Ramos (cell line): ENCODE measurements at regions not wholly inside any gene's neighbourhood (a gene's known extent, or its start where the extent isn't known, plus 50 kb on each side); places are given as distances from the start of the nearest gene placed in this dataset.

ENCODE experiments used
- in situ Hi-C: fragments of 300-500 bp; cut with MboI; formaldehyde crosslinking; loops from one replicate; pipeline ENCODE4 v1.14.3; 2022; ENCODE audit warnings: low sequenced_read_pairs; ENCODE audit not compliant: unreplicated experiment

DNA sequence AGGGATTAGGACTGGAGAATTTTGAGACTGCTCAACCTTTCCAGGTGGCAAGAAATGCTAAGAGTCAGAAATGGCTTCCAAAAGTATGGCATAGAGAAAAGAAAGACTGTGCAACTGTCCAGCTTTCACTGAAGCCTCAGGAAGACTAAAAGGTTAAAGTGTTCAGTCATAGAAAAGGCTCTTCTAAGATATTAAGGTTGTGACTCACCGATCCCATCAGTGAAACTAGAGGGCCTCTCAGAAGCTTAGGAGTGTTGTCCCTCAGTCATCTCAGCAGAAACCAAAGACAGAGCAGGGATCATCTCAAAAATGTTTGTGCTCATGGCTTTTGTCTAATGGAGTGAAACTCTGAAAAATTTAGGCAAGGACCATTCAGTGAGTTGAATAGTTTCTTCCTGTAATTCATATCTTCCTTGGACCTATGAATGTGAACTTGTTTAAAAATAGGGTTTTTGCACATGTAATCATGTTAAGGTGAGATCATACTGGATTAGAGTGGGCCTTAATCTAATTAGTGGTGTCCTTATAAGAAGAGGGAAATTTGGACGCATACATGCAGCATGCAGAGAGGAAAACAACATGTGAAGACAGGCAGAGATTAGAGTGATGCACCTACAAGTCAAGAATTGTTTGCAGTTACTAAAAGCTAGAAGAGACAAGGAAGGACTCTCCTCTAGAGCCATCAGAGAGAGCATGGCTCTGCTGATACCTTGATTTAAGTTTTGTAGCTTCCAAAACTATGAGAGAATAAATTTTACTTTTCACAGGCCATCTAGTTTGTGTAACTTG is 71.3 kb downstream of the RPE65 start:
- in situ Hi-C loops: no loop called here

- in situ Hi-C loops: no loop called here
Observed at GRCh38 chr1:68377098-68377497, 72.7 kb downstream of the RPE65 start.

- in situ Hi-C loops: no loop called here
Observed at GRCh38 chr1:68376441-68376840, 73.3 kb downstream of the RPE65 start.

DNA sequence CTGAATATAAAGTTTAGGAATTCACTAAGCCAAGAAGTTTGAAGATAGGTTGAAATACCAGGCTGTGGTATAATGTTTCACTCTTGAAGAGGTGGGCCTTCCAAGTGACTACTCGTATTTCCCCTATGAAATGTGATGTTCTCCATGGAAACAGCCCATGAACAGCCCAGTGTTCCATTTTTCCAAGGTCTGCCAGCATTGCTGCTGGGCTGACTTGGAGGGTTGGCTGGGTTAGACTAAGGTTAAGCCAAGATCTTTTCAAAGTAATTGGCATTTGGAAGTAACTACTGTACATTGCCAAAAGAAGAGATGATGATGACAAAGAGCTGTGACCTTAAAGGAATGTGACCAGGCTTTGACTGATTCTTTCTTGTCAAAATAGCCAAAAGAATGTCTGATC is 73.8 kb downstream of the RPE65 start:
- in situ Hi-C loops: no loop called here

DNA sequence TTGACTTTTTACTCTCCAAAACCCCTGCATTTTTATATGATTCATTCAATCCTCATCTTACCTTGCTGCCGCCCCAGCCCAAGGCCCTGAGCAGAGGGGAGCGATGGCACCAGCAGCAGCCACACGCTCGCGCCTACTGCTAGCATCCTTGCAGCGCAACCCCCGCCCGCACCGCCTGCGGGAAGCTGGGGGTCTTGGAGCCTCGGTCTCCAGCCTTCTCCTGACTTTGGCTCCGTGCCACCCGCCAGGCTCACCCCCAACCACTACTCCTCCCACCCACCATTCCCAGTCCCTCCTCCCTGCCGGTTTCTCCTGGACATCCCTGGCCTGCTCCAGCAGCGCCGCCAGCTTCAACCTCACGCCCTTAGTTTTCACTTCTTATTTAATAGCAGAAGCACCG is 76.6 kb downstream of the RPE65 start:
- in situ Hi-C loops: no loop called here

- in situ Hi-C loops: no loop called here
Observed at GRCh38 chr1:68372487-68372886, 77.3 kb downstream of the RPE65 start.

DNA sequence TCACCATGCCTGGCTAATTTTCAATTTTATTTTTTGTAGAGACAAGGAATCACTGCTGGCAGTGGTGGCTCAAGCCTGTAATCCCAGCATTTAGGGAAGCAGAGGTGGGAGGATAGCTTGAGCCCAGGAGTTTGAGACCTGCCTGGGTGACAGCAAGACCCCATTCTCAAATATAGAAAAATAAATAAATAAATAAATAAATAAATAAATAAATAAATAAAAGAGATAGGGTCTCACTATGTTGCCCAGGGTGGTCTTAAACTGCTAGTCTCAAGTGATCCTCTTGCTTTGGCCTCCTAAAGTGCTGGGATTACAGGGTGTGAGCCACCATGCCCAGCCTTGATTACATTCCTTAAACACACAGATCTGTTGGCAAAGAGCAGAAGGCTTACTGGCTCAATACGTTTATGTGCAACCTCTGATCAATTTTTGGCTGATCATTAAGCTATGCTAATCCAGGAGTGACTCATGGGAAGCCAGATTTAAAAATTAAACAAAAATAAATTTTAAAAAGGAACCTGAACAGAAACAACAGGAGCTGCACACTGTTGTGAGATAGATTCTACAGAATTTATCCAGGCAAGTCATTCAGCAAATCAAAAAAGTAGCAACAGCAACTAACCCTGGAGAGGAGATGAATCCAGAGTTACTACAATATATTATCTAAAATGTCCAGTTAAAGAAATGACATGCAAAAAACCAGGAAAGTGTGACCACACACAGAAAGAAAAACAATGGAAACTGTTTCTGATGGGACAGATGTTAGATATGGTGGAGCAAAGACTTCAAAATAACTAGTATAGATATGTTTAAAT is 79.4 kb downstream of the RPE65 start:
- in situ Hi-C loops: no loop called here

DNA sequence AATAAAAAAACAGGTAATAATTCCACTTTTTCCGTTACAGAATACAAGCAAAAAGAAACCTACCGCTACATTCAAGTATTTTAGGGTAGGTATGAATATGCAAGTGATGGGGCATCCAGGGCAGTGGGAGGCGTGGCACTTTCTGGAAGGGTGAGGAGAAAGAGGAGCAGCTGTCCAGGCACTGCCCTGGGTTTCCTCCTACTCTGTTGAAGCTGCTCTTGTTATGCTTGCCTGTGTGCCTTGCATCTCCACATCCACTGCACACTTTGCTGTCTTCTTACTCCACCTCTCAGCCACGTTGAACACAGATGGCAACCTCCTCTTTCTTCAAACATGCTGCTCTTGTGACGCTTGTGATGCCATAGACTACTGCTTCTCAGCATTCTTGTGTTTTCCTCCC is 83.2 kb downstream of the RPE65 start:
- in situ Hi-C loops: no loop called here

- in situ Hi-C loops: no loop called here
Observed at GRCh38 chr1:68365709-68366382, 83.9 kb downstream of the RPE65 start.

DNA sequence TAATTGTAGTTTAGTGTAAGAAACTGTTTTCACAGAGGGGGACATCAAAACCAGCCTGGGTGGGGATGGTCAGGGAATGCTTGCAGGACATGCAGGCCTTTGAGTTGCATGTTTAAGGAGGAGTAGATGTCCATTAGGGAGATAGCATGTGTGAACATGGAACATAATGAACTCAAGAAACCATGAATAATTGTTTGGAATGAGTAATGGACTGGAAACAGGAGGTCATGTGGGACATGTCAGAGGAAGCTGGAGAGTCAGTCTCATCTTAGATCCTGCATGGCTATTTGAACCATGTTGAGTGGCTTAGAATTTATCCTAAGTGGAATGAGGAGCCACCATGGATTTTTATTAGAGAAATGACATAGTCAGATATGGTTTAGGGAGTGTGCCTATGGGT is 86.4 kb downstream of the RPE65 start:
- in situ Hi-C loops: no loop called here

GRCh38 chr1:68361346-68361910 is 88.3 kb downstream of the RPE65 start:
- in situ Hi-C loops: no loop called here

GRCh38 chr1:68359045-68359444 is 90.7 kb downstream of the RPE65 start:
- in situ Hi-C loops: no loop called here

DNA sequence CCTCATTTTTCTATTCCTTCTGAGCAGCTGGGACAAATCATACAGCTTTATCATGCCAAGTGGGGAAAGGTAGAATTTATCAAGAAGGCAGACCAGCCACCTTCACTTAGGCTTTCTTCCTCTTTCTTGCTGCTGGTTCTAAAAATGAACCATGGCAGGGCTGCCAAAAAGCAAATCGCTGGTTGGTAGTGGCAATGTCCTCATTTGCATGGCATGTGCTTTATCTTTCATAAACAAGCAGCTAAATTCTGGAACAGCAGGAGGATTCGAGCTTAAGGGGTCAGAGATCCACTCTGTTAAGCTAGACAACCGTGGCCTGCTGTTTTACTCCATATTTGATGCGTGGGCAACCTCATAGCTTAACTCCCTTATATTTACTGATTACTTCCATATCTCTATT is 91.3 kb downstream of the RPE65 start:
- in situ Hi-C loops: no loop called here

- in situ Hi-C loops: no loop called here
Observed at GRCh38 chr1:68355614-68356013, 94.1 kb downstream of the RPE65 start.

DNA sequence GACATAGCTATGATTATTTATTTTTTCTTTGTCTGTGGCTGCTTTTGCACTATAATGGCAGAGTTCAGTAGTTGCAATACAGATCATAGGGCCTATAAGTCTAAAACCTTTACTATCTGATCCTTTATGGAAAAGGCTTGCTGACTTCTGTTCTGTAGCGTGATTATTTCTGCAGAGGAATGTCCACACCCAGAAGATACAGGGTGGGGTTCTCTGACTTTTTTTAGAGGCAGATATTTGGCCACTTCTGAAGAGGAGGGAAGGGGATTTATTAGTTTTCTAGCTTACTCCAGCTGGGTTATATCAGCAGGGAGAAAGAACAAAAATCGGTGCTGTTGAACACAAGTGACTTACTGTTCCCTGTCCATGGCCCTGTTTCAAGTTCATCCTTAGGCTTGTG is 97.6 kb downstream of the RPE65 start:
- in situ Hi-C loops: no loop called here

- in situ Hi-C loops: loop anchor here (25.0 kb wide), 1 partner anchor 485 kb away; no protein-coding TSS in a partner anchor
Observed at GRCh38 chr1:68347415-68347814, 102.3 kb downstream of the RPE65 start.

GRCh38 chr1:68346188-68346808 is 103.5 kb downstream of the RPE65 start:
- in situ Hi-C loops: loop anchor here (25.0 kb wide), 1 partner anchor 484 kb away; no protein-coding TSS in a partner anchor

GRCh38 chr1:68344208-68344607 is 105.5 kb downstream of the RPE65 start:
- in situ Hi-C loops: loop anchor here (5.0 to 25.0 kb wide), 2 partner anchors 222 to 482 kb away; no protein-coding TSS in a partner anchor

GRCh38 chr1:68340951-68341350 is 108.6 kb upstream of the WLS start:
- in situ Hi-C loops: loop anchor here (5.0 to 25.0 kb wide), 2 partner anchors 219 to 479 kb away; no protein-coding TSS in a partner anchor

- in situ Hi-C loops: loop anchor here (25.0 kb wide), 1 partner anchor 477 kb away; no protein-coding TSS in a partner anchor
Observed at GRCh38 chr1:68339505-68339904, 107.2 kb upstream of the WLS start.
